Tibial nerve (tissue), 4 donors: ENCODE measurements at regions not wholly inside any gene's neighbourhood (a gene's known extent, or its start where the extent isn't known, plus 50 kb on each side); places are given as distances from the start of the nearest gene placed in this dataset.
"Not testable (repeated sequence)": the region's sequence is repeated elsewhere in the genome, so short reads cannot be mapped to it uniquely, and the experiment has no call there.

Experiments used
- DNase-seq, 2 donors: peaks; one replicate each; pipeline ENCODE4 v3.0.0-alpha.2; 2019; ENCODE audit warnings: low spot score in 2 of 2
- H3K27ac ChIP-seq, 4 donors: fragments of 200-600 bp; sonication (generic) in 3 of 4; one replicate each; pipeline ENCODE4 v1.5.1; 2017 to 2019; ENCODE audit warnings: mild to moderate bottlenecking in 1 of 4
- H3K27me3 ChIP-seq, 2 donors: fragments of 200-600 bp; sonication (generic) in 1 of 2; one replicate each; pipeline versions ENCODE4 v1.5.1 to v1.6.0; 2017 to 2019
- H3K36me3 ChIP-seq, 3 donors: fragments of 200-600 bp; sonication (generic); one replicate each; pipeline ENCODE4 v1.5.1; 2018 to 2019
- H3K4me1 ChIP-seq, 4 donors: fragments of 200-600 bp; sonication (generic) in 3 of 4; one replicate each; pipeline ENCODE4 v1.5.1; 2017 to 2019
- H3K4me3 ChIP-seq, 4 donors: fragments of 200-600 bp; sonication (generic) in 3 of 4; one replicate each; pipeline ENCODE4 v1.5.1; 2017 to 2019; ENCODE audit warnings: mild to moderate bottlenecking in 1 of 4, moderate library complexity in 1 of 4
- H3K9me3 ChIP-seq, 4 donors: fragments of 200-600 bp; sonication (generic) in 3 of 4; one replicate each; pipeline ENCODE4 v1.5.1; 2017 to 2019
- EP300 ChIP-seq, 2 donors: sonication (generic); formaldehyde crosslinking; IDR thresholded peaks; one replicate each; pipeline ENCODE4 v1.6.1; 2017; ENCODE audit warnings: antibody characterized with exemption in 2 of 2, mild to moderate bottlenecking in 1 of 2
- POLR2A ChIP-seq, 2 donors: fragments of 450-650 bp; IDR thresholded peaks; one replicate each; pipeline ENCODE4 v1.6.1; 2017; ENCODE audit warnings: antibody characterized with exemption in 2 of 2, mild to moderate bottlenecking in 2 of 2, moderate library complexity in 2 of 2
- WGBS, 2 donors: methylation state at CpG; one replicate each; pipeline ENCODE4 v1.1.5; 2018; 5-methylcytosine and 5-hydroxymethylcytosine counted together
- TF ChIP-seq, protein P1 (sequence below), 5 experiments: fragments of 200-600 bp in 3 of 5; fragments of 450-650 bp in 2 of 5; sonication (generic) in 3 of 5; IDR thresholded peaks; one replicate each; pipeline ENCODE4 v1.5.1; 2016 to 2019; ENCODE audit warnings: antibody characterized with exemption in 5 of 5, mild to moderate bottlenecking in 3 of 5, moderate library complexity in 2 of 5

DNA sequence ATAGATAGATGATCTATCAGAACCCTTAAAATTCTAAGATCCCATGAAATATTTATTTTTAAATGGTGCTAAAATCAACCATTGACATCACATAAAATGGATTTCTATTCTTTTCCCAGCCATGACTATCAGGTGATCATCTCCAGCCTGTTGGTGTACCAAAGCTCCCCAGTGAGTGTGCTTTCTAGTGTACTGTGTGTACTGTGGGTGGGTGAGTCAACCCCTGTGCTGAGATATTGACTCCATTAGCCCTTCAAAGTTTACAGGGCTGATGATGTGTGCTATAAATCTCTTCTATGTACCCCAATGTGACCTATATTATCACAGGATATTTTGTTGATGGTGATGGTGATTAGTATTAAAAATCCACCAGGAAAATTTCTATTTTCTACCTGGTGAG is 344.6 kb downstream of the MMUT start:
- H3K36me3 ChIP-seq, result no peaks in the 10 kb centered on the region
- H3K27ac ChIP-seq, result no peak overlapping the region
- no peaks in the 10 kb centered on the region for H3K4me1 ChIP-seq
- TF ChIP-seq, protein P1, sequence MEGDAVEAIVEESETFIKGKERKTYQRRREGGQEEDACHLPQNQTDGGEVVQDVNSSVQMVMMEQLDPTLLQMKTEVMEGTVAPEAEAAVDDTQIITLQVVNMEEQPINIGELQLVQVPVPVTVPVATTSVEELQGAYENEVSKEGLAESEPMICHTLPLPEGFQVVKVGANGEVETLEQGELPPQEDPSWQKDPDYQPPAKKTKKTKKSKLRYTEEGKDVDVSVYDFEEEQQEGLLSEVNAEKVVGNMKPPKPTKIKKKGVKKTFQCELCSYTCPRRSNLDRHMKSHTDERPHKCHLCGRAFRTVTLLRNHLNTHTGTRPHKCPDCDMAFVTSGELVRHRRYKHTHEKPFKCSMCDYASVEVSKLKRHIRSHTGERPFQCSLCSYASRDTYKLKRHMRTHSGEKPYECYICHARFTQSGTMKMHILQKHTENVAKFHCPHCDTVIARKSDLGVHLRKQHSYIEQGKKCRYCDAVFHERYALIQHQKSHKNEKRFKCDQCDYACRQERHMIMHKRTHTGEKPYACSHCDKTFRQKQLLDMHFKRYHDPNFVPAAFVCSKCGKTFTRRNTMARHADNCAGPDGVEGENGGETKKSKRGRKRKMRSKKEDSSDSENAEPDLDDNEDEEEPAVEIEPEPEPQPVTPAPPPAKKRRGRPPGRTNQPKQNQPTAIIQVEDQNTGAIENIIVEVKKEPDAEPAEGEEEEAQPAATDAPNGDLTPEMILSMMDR (IDR thresholded peaks at IDR 0.05), result no peak
- no peak for TF ChIP-seq POLR2A (IDR thresholded peaks at IDR 0.05)
- no peak for TF ChIP-seq EP300 (IDR thresholded peaks at IDR 0.05)
- H3K27me3 ChIP-seq, result no peaks in the 10 kb centered on the region
- DNase-seq, result no peak
- H3K9me3 ChIP-seq, result no peaks in the 10 kb centered on the region
- H3K4me3 ChIP-seq, result no peak overlapping the region

- no peaks in the 10 kb centered on the region for H3K9me3 ChIP-seq
- WGBS, 2 donors, result 80% methylated on average over 2 of the region's 2 CpGs
- H3K4me1 ChIP-seq, result no peaks in the 10 kb centered on the region
- no peak overlapping the region for H3K4me3 ChIP-seq
- H3K27ac ChIP-seq, result no peak overlapping the region
- TF ChIP-seq POLR2A (IDR thresholded peaks at IDR 0.05) (no peak), EP300 (IDR thresholded peaks at IDR 0.05) (no peak)
- TF ChIP-seq, protein P1 (IDR thresholded peaks at IDR 0.05), result no peak
- H3K36me3 ChIP-seq, result no peaks in the 10 kb centered on the region
- H3K27me3 ChIP-seq, result no peaks in the 10 kb centered on the region
- no peak for DNase-seq
Measured at GRCh38 chr6:49110916-49111315, 352.1 kb downstream of the MMUT start.

DNA sequence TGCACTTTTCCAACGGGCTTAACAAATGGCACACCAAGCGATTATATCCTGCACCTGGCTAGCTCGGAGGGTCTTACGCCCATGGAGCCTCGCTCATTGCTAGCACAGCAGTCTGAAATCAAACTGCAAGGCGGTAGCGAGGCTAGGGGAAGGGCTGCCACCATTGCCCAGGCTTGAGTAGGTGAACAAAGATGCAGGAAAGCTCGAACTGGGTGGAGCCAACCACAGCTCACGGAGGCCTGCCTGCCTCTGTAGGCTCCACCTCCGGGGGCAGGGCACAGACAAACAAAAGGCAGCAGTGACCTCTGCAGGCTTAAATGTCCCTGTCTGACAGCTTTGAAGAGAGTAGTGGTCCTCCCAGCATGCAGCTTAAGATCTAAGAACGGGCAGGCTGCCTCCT is 365.4 kb downstream of the MMUT start:
- H3K4me1 ChIP-seq, H3K4me3 ChIP-seq, H3K27me3 ChIP-seq, DNase-seq, H3K27ac ChIP-seq, H3K9me3 ChIP-seq, H3K36me3 ChIP-seq: not testable (repeated sequence)
- WGBS, 2 donors, result 87 to 95% methylated on average over 11 of the region's 11 CpGs

GRCh38 chr6:49097116-49097515 is 365.9 kb downstream of the MMUT start:
- peaks cover 0 to 4% (median 0%) of the 10 kb centered on the region in 4 donors for H3K9me3 ChIP-seq
- TF ChIP-seq, protein P1 (IDR thresholded peaks at IDR 0.05), result no peak
- no peak for TF ChIP-seq EP300 (IDR thresholded peaks at IDR 0.05)
- H3K27ac ChIP-seq, result no peak overlapping the region
- DNase-seq, result no peak
- H3K27me3 ChIP-seq, result no peaks in the 10 kb centered on the region
- no peak overlapping the region for H3K4me3 ChIP-seq
- WGBS, 2 donors, result 71 to 82% methylated on average over 2 of the region's 2 CpGs
- no peaks in the 10 kb centered on the region for H3K36me3 ChIP-seq
- no peaks in the 10 kb centered on the region for H3K4me1 ChIP-seq

DNA sequence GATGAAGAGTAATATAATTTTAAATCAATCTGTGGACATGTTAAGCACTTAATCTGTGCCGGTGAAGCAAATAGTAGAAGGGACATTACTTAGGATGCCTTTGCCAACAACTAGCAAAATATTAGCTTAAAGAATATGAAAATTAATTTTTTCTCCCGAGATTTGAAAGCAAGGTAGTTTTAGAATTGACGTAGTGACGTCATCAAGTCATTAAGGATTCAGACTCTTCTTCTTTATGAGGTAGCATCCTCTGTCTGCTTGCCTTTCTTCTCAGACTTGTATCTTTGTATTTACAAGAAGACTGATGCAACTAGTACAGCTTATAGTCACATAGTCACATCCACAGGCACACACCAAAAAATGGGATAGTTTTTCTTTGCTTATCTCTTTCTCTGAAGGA is 374.4 kb downstream of the MMUT start:
- H3K36me3 ChIP-seq, result no peaks in the 10 kb centered on the region
- no peaks in the 10 kb centered on the region for H3K9me3 ChIP-seq
- TF ChIP-seq, protein P1 (IDR thresholded peaks at IDR 0.05), result no peak
- no peak for TF ChIP-seq EP300 (IDR thresholded peaks at IDR 0.05)
- no peak for TF ChIP-seq POLR2A (IDR thresholded peaks at IDR 0.05)
- no peaks in the 10 kb centered on the region for H3K4me1 ChIP-seq
- no peak overlapping the region for H3K27ac ChIP-seq
- H3K27me3 ChIP-seq, result no peaks in the 10 kb centered on the region
- no peak overlapping the region for H3K4me3 ChIP-seq
- no peak for DNase-seq
- WGBS, 2 donors, result 90 to 96% methylated on average over 4 of the region's 4 CpGs

DNA sequence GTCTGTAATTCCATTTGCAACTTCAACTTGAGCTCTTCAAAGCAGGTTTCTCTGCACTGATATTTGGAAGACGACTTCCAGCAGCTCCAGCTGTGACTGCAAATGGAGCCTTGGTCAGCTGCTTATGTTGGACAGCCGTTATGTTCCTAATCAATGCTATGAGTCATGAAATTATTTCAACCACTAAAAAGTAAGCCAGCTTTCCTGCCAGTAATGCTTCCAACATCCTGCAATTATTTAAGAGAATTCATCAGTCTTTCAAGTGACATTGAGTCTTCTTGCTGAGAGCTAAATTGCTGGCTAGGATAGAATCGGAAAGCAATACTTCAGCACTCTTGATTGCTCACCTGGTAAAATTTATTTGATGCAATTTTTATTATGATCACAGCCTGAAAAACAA is 375.7 kb downstream of the MMUT start:
- no peak for TF ChIP-seq EP300 (IDR thresholded peaks at IDR 0.05)
- TF ChIP-seq, protein P1 (IDR thresholded peaks at IDR 0.05), result no peak
- no peak for TF ChIP-seq POLR2A (IDR thresholded peaks at IDR 0.05)
- no peak for DNase-seq
- Histone ChIP-seq H3K36me3 (no peaks in the 10 kb centered on the region), H3K9me3 (no peaks in the 10 kb centered on the region), H3K27me3 (no peaks in the 10 kb centered on the region), H3K27ac (no peak overlapping the region), H3K4me1 (no peaks in the 10 kb centered on the region), H3K4me3 (no peak overlapping the region)
- 53 to 54% methylated on average over 3 of the region's 3 CpGs for WGBS, 2 donors
